HEK293 (cell line): ENCODE measurements at regions not wholly inside any gene's neighbourhood (a gene's known extent, or its start where the extent isn't known, plus 50 kb on each side); places are given as distances from the start of the nearest gene placed in this dataset.

Experiments
- BCL11B ChIP-seq: fragments of 450-650 bp; formaldehyde crosslinking; IDR thresholded peaks from 2 replicates; pipeline ENCODE4 v1.5.1; 2016; ENCODE audit warnings: low read depth, missing biosample characterization, missing genetic modification characterization
- CTCF ChIP-seq: fragments of 450-650 bp; formaldehyde crosslinking; IDR thresholded peaks from 2 replicates; pipeline ENCODE4 v1.5.1; 2016; ENCODE audit warnings: missing biosample characterization, missing genetic modification characterization
- ELK4 ChIP-seq: IDR thresholded peaks from 2 replicates; pipeline ENCODE4 v1.6.1; 2011; ENCODE audit warnings: mild to moderate bottlenecking, low read depth, low read length, borderline replicate concordance
- KLF16 ChIP-seq: fragments of 450-650 bp; formaldehyde crosslinking; IDR thresholded peaks from 2 replicates; pipeline ENCODE4 v1.5.1; 2017; ENCODE audit warnings: missing biosample characterization, missing genetic modification characterization
- REST ChIP-seq: fragments of 450-650 bp; formaldehyde crosslinking; IDR thresholded peaks from 2 replicates; pipeline ENCODE4 v1.5.1; 2016; ENCODE audit warnings: missing biosample characterization, missing genetic modification characterization
- SALL2 ChIP-seq: fragments of 450-650 bp; formaldehyde crosslinking; IDR thresholded peaks from 2 replicates; pipeline ENCODE4 v1.5.0; 2017; ENCODE audit warnings: missing biosample characterization, mild to moderate bottlenecking, missing genetic modification characterization, borderline replicate concordance
- TCF7L2 ChIP-seq: IDR thresholded peaks from 2 replicates; pipeline ENCODE4 v1.6.1; 2011; ENCODE audit warnings: low read depth, mild to moderate bottlenecking, inconsistent platforms, low read length, moderate library complexity, borderline replicate concordance
- ZSCAN30 ChIP-seq: fragments of 450-650 bp; IDR thresholded peaks from 2 replicates; pipeline ENCODE4 v1.5.1; 2018; ENCODE audit warnings: missing biosample characterization, mild to moderate bottlenecking, missing genetic modification characterization, moderate library complexity

- no peak for TF ChIP-seq ELK4
- TF ChIP-seq CTCF (tag by site-specific recombination) = no peak
- TF ChIP-seq KLF16 (tag by site-specific recombination) = no peak
- no peak for TF ChIP-seq SALL2 (tag by site-specific recombination)
- TF ChIP-seq BCL11B (tag by site-specific recombination) = no peak
- TF ChIP-seq TCF7L2 = no peak
- no peak for TF ChIP-seq ZSCAN30 (tag by site-specific recombination)
- TF ChIP-seq REST = no peak
Measured at GRCh38 chr5:58191443-58191842, 268.4 kb downstream of the PLK2 start.
